DND-41 (cell line): ENCODE measurements at regions not wholly inside any gene's neighbourhood (a gene's known extent, or its start where the extent isn't known, plus 50 kb on each side); places are given as distances from the start of the nearest gene placed in this dataset.

Source experiments
- ATAC-seq: fragments of 200-7000 bp; cut with Tn5 transposase; 3 replicates; pipeline ENCODE4 v1.9.1; 2021; ENCODE audit warnings: low read depth; ENCODE audit not compliant: insufficient read depth
- DNase-seq: peaks from one replicate; pipeline ENCODE4 v3.0.0-alpha.2; 2020
- H2AFZ ChIP-seq: 2 replicates; pipeline ENCODE4 v1.6.0; 2012; ENCODE audit warnings: low read depth, low read length
- H3K27ac ChIP-seq: 2 replicates; pipeline ENCODE4 v1.5.1; 2012; ENCODE audit warnings: low read length, inconsistent platforms
- H3K27me3 ChIP-seq: fragments of 200-600 bp; sonication (generic); 2 replicates; pipeline ENCODE4 v1.6.0; 2012; ENCODE audit warnings: low read length, mild to moderate bottlenecking, inconsistent platforms; ENCODE audit not compliant: insufficient read depth, poor library complexity
- H3K36me3 ChIP-seq: 2 replicates; pipeline ENCODE4 v1.5.1; 2012; ENCODE audit warnings: low read length, inconsistent platforms; ENCODE audit not compliant: insufficient read depth
- H3K4me1 ChIP-seq: 2 replicates; pipeline ENCODE4 v1.5.1; 2012; ENCODE audit warnings: mild to moderate bottlenecking, low read length; ENCODE audit not compliant: insufficient read depth
- H3K4me2 ChIP-seq: 2 replicates; pipeline ENCODE4 v1.6.0; 2012; ENCODE audit warnings: mild to moderate bottlenecking, moderate library complexity, low read length, inconsistent platforms; ENCODE audit not compliant: insufficient read depth
- H3K4me3 ChIP-seq, 2 experiments: fragments of 200-600 bp in 1 of 2; shearing (Covaris generic) in 1 of 2; 2 replicates each; pipeline ENCODE4 v1.5.1; 2012 to 2016; ENCODE audit warnings: inconsistent platforms in 2 of 2, low read length in 2 of 2, mild to moderate bottlenecking in 2 of 2, low read depth in 1 of 2, moderate library complexity in 1 of 2
- H3K79me2 ChIP-seq: 2 replicates; pipeline ENCODE4 v1.6.0; 2012; ENCODE audit warnings: low read length, inconsistent platforms; ENCODE audit not compliant: insufficient read depth
- H3K9ac ChIP-seq: 2 replicates; pipeline ENCODE4 v1.6.0; 2012; ENCODE audit warnings: low read depth, mild to moderate bottlenecking, inconsistent platforms, low read length, moderate library complexity
- H3K9me3 ChIP-seq: 2 replicates; pipeline ENCODE4 v1.5.1; 2012; ENCODE audit warnings: low read length, moderate library complexity, mild to moderate bottlenecking, inconsistent platforms; ENCODE audit not compliant: insufficient read depth, severe bottlenecking
- H4K20me1 ChIP-seq: 2 replicates; pipeline ENCODE4 v1.6.0; 2012; ENCODE audit warnings: low read length; ENCODE audit not compliant: insufficient read depth
- CTCF ChIP-seq: IDR thresholded peaks from 2 replicates; pipeline ENCODE4 v1.5.1; 2012; ENCODE audit warnings: borderline replicate concordance, low read length, moderate library complexity, mild to moderate bottlenecking; ENCODE audit not compliant: poor library complexity, severe bottlenecking; ENCODE audit errors: extremely low read depth
- EZH2 ChIP-seq: IDR thresholded peaks from 3 replicates; pipeline ENCODE4 v1.6.1; 2012; ENCODE audit warnings: borderline replicate concordance, low read depth, mild to moderate bottlenecking, moderate library complexity, low read length, inconsistent platforms; ENCODE audit not compliant: severe bottlenecking

GRCh38 chr18:39886136-39886535 is 2068.9 kb upstream of the PIK3C3 start:
- Histone ChIP-seq H3K79me2 (no peaks in the 10 kb centered on the region), H2AFZ (no peak overlapping the region), H4K20me1 (no peaks in the 10 kb centered on the region), H3K27ac (no peak overlapping the region), H3K4me3 (no peak overlapping the region), H3K27me3 (no peaks in the 10 kb centered on the region), H3K9me3 (no peaks in the 10 kb centered on the region), H3K36me3 (no peaks in the 10 kb centered on the region), H3K4me2 (no peak overlapping the region; the same call in 1 of the 2 replicates), H3K4me1 (no peaks in the 10 kb centered on the region), H3K9ac (no peak overlapping the region)
- no peak for ATAC-seq
- TF ChIP-seq EZH2 (no peak), CTCF (no peak)
- no peak for DNase-seq

GRCh38 chr18:39872651-39873050 is 2082.4 kb upstream of the PIK3C3 start:
- Histone ChIP-seq H3K27me3 (no peaks in the 10 kb centered on the region), H4K20me1 (no peaks in the 10 kb centered on the region), H3K4me3 (no peak overlapping the region), H3K4me2 (no peak overlapping the region), H3K9ac (no peak overlapping the region), H3K36me3 (no peaks in the 10 kb centered on the region), H3K9me3 (no peaks in the 10 kb centered on the region), H3K27ac (no peak overlapping the region), H3K4me1 (no peaks in the 10 kb centered on the region), H3K79me2 (no peaks in the 10 kb centered on the region), H2AFZ (no peak overlapping the region)
- DNase-seq (no peak), ATAC-seq (no peak)
- TF ChIP-seq EZH2 = no peak
- no peak for TF ChIP-seq CTCF

- H3K36me3 ChIP-seq = no peaks in the 10 kb centered on the region
- no peak overlapping the region for H3K4me2 ChIP-seq
- no peak overlapping the region for H3K9ac ChIP-seq
- H4K20me1 ChIP-seq = no peaks in the 10 kb centered on the region
- DNase-seq (no peak), ATAC-seq (no peak)
- no peaks in the 10 kb centered on the region for H3K79me2 ChIP-seq
- H3K27ac ChIP-seq = no peak overlapping the region
- H3K9me3 ChIP-seq = no peaks in the 10 kb centered on the region
- H3K4me1 ChIP-seq = no peaks in the 10 kb centered on the region
- H3K27me3 ChIP-seq = no peaks in the 10 kb centered on the region
- no peak overlapping the region for H2AFZ ChIP-seq
- H3K4me3 ChIP-seq = no peak overlapping the region
- no peak for TF ChIP-seq CTCF
- no peak for TF ChIP-seq EZH2
These were observed 2083.1 kb upstream of the PIK3C3 start for GRCh38 chr18:39871961-39872360.

GRCh38 chr18:39870591-39870990 is 2084.4 kb upstream of the PIK3C3 start:
- Histone ChIP-seq H3K9ac (no peak overlapping the region), H3K79me2 (no peaks in the 10 kb centered on the region), H3K9me3 (no peaks in the 10 kb centered on the region), H3K36me3 (no peaks in the 10 kb centered on the region), H3K27me3 (no peaks in the 10 kb centered on the region), H2AFZ (no peak overlapping the region), H3K4me2 (no peak overlapping the region), H3K27ac (no peak overlapping the region), H4K20me1 (no peaks in the 10 kb centered on the region), H3K4me3 (no peak overlapping the region), H3K4me1 (no peaks in the 10 kb centered on the region)
- ATAC-seq = no peak
- TF ChIP-seq CTCF (no peak), EZH2 (no peak)
- no peak for DNase-seq
